A549 (cell line): ENCODE measurements at regions not wholly inside any gene's neighbourhood (a gene's known extent, or its start where the extent isn't known, plus 50 kb on each side); places are given as distances from the start of the nearest gene placed in this dataset.

Source experiments
- ATAC-seq, 2 experiments: fragments of 200-7000 bp in 1 of 2; fragments of >200 bp in 1 of 2; cut with Nextera tagmentation in 1 of 2; cut with Tn5 transposase in 1 of 2; 3 replicates each; pipeline versions ENCODE4 v1.8.0 to v1.9.1; 2018 to 2020; ENCODE audit warnings: mild to moderate bottlenecking in 1 of 2, moderate library complexity in 1 of 2
- CTCF ChIA-PET: fragments of 300-600 bp; sonication (Branson Sonifier 250); formaldehyde crosslinking; extraction: SDS; loops from one replicate; lab custom pipeline; 2021; ENCODE audit warnings: antibody characterized with exemption, inconsistent platforms; lab: Yijun Ruan, JAX
- POLR2A ChIA-PET: fragments of 350-600 bp; formaldehyde crosslinking; extraction: SDS; loops from one replicate; lab custom pipeline; 2021; ENCODE audit warnings: antibody characterized with exemption, inconsistent platforms; lab: Yijun Ruan, JAX
- DNase-seq, 2 experiments: peaks; one replicate each; pipeline versions ENCODE4 v3.0.0 to v3.0.0-alpha.2; 2011 to 2016; ENCODE audit warnings: low read depth in 1 of 2, low spot score in 1 of 2
- FAIRE-seq: peaks from 2 replicates; lab custom pipeline; 2011; peaks lifted over from hg19 to GRCh38; lab: Jason Lieb, UNC
- H3K27ac ChIP-seq, 2 experiments: fragments of >200 bp; sonication (Bioruptor Twin); formaldehyde crosslinking; 3 replicates each; pipeline ENCODE4 v1.5.1; 2016 to 2017
- H3K4me1 ChIP-seq: fragments of >200 bp; sonication (Bioruptor Twin); formaldehyde crosslinking; 3 replicates; pipeline ENCODE4 v1.6.1; 2016
- H3K4me2 ChIP-seq: fragments of >200 bp; sonication (Bioruptor Twin); formaldehyde crosslinking; 3 replicates; pipeline ENCODE4 v1.6.1; 2016
- H3K4me3 ChIP-seq: fragments of >200 bp; sonication (Bioruptor Twin); formaldehyde crosslinking; 3 replicates; pipeline ENCODE4 v1.5.1; 2016
- H3K9me3 ChIP-seq: fragments of >200 bp; sonication (Bioruptor Twin); formaldehyde crosslinking; 3 replicates; pipeline ENCODE4 v1.6.1; 2016
- EHF ChIP-seq: fragments of 250-450 bp; sonication (Bioruptor Pico); IDR thresholded peaks from 2 replicates; pipeline ENCODE4 v1.5.0; 2020; ENCODE audit warnings: mild to moderate bottlenecking
- EHMT2 ChIP-seq: fragments of 200-600 bp; sonication (generic); IDR thresholded peaks from 2 replicates; pipeline ENCODE4 v1.6.1; 2016; ENCODE audit warnings: antibody characterized with exemption, low read depth, mild to moderate bottlenecking, moderate library complexity
- EP300 ChIP-seq, 2 experiments: fragments of >200 bp; sonication (Bioruptor Twin); formaldehyde crosslinking; IDR thresholded peaks; 2 replicates in 1 of 2; 3 replicates in 1 of 2; pipeline ENCODE4 v1.6.1; 2016 to 2017
- ESRRA ChIP-seq: fragments of 150-350 bp; IDR thresholded peaks from 2 replicates; pipeline ENCODE4 v1.6.1; 2014; ENCODE audit warnings: mild to moderate bottlenecking, low read length, borderline replicate concordance
- FOSB ChIP-seq: fragments of 250-450 bp; sonication (Bioruptor Pico); IDR thresholded peaks from 2 replicates; pipeline ENCODE4 v1.5.0; 2020; ENCODE audit warnings: mild to moderate bottlenecking, moderate library complexity
- FOXS1 ChIP-seq: fragments of 250-450 bp; sonication (Bioruptor Pico); IDR thresholded peaks from 2 replicates; pipeline ENCODE4 v1.5.0; 2020; ENCODE audit warnings: mild to moderate bottlenecking, moderate library complexity
- HDAC2 ChIP-seq: fragments of 200-600 bp; sonication (generic); IDR thresholded peaks from 2 replicates; pipeline ENCODE4 v1.6.1; 2016
- HOXB5 ChIP-seq: fragments of 250-450 bp; sonication (Bioruptor Pico); IDR thresholded peaks from 2 replicates; pipeline ENCODE4 v1.5.0; 2020; ENCODE audit warnings: mild to moderate bottlenecking, moderate library complexity
- MAFK ChIP-seq: fragments of 450-650 bp; IDR thresholded peaks from 2 replicates; pipeline ENCODE4 v1.6.1; 2014; ENCODE audit not compliant: partially characterized antibody
- POLR2A ChIP-seq: IDR thresholded peaks from 2 replicates; pipeline ENCODE4 v1.6.1; 2012; ENCODE audit warnings: mild to moderate bottlenecking, low read length
- POLR2AphosphoS2 ChIP-seq: conservative IDR thresholded peaks from 2 replicates; pipeline ENCODE4 v1.6.1; 2012; ENCODE audit warnings: low read length, improper control_type of control experiment, inconsistent platforms
- SMC3 ChIP-seq: fragments of >200 bp; sonication (Bioruptor Twin); formaldehyde crosslinking; IDR thresholded peaks from 3 replicates; pipeline ENCODE4 v1.6.1; 2018; ENCODE audit warnings: inconsistent platforms
- TFCP2L1 ChIP-seq: fragments of 250-450 bp; sonication (Bioruptor Pico); IDR thresholded peaks from 2 replicates; pipeline ENCODE4 v1.5.0; 2021; ENCODE audit warnings: mild to moderate bottlenecking
- TP53 ChIP-seq: fragments of 250-450 bp; sonication (Bioruptor Pico); IDR thresholded peaks from 2 replicates; pipeline ENCODE4 v1.5.0; 2021; ENCODE audit warnings: mild to moderate bottlenecking, moderate library complexity
- ZC3H11A ChIP-seq: fragments of 450-650 bp; IDR thresholded peaks from 2 replicates; pipeline ENCODE4 v1.6.1; 2014; ENCODE audit warnings: antibody characterized with exemption, mild to moderate bottlenecking
- ZFP36 ChIP-seq: fragments of 450-650 bp; IDR thresholded peaks from 2 replicates; pipeline ENCODE4 v1.6.1; 2014; ENCODE audit warnings: borderline replicate concordance; ENCODE audit not compliant: partially characterized antibody
- ZNF302 ChIP-seq: fragments of 250-450 bp; sonication (Bioruptor Pico); IDR thresholded peaks from 2 replicates; pipeline ENCODE4 v1.9.0; 2021; ENCODE audit warnings: inconsistent platforms, mild to moderate bottlenecking, moderate library complexity
- ZSCAN20 ChIP-seq: fragments of 250-450 bp; sonication (Bioruptor Pico); IDR thresholded peaks from 2 replicates; pipeline ENCODE4 v1.8.0; 2022; ENCODE audit warnings: mild to moderate bottlenecking, moderate library complexity
- WGBS: methylation state at CpG from one replicate; pipeline ENCODE4 v1.1.6; 2017; ENCODE audit errors: missing lambda C conversion rate; 5-methylcytosine and 5-hydroxymethylcytosine counted together
- TF ChIP-seq, protein P1 (sequence below): fragments of 250-450 bp; sonication (Bioruptor Pico); IDR thresholded peaks from 2 replicates; pipeline ENCODE4 v1.5.0; 2021; ENCODE audit warnings: mild to moderate bottlenecking, moderate library complexity, borderline replicate concordance
- TF ChIP-seq, protein P2 (sequence below): IDR thresholded peaks from 2 replicates; pipeline ENCODE4 v1.6.1; 2012
- TF ChIP-seq, protein P3 (sequence below): fragments of >200 bp; sonication (Bioruptor Twin); formaldehyde crosslinking; IDR thresholded peaks from 2 replicates; pipeline ENCODE4 v1.6.1; 2016
- TF ChIP-seq, protein P4 (sequence below): fragments of >200 bp; sonication (Bioruptor Twin); formaldehyde crosslinking; IDR thresholded peaks from 3 replicates; pipeline ENCODE4 v1.5.1; 2016
- TF ChIP-seq, protein P5 (sequence below): fragments of 250-450 bp; sonication (Bioruptor Pico); IDR thresholded peaks from 2 replicates; pipeline ENCODE4 v1.5.0; 2020; ENCODE audit warnings: low read depth, mild to moderate bottlenecking, moderate library complexity
- TF ChIP-seq, protein P6 (sequence below): IDR thresholded peaks from 2 replicates; pipeline ENCODE4 v1.6.1; 2012; ENCODE audit warnings: low read depth, borderline replicate concordance

DNA sequence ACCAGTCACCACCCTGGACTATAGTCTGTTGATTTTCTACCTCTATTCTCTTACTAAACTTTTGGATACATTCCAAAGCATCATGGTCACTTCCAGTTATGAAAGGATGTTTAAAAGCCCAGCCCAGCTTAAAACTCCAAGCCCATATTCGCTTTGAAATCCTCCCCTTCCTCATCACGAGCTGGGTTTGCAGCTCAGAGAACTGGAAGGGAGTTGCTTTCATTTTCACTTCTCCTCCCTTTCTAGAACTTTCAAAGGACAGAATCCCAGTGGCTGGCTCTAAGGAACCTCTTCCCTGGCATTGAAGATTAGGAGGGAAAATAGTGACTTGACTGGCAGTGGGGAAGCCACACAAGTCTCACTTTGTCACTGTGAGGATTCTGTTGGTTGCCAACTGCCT lies 100.1 kb upstream of the DYNLRB2 start:
- FAIRE-seq (no peak), ATAC-seq (no peak)
- Histone ChIP-seq H3K4me3 (no peak overlapping the region), H3K27ac (no peak overlapping the region), H3K9me3 (no peaks in the 10 kb centered on the region)
- POLR2A ChIA-PET: no interaction called here
- TF ChIP-seq FOSB (CRISPR knock-in tag) (no peak), FOXS1 (CRISPR knock-in tag) (no peak), ZC3H11A (no peak), EHMT2 (no peak), ZNF302 (no peak), TP53 (no peak), EHF (no peak), POLR2AphosphoS2 (no peak), TFCP2L1 (CRISPR knock-in tag) (no peak), MAFK (no peak), HDAC2 (no peak), POLR2A (no peak), SMC3 (no peak), ESRRA (no peak), ZSCAN20 (no peak)
- TF ChIP-seq, protein P1, sequence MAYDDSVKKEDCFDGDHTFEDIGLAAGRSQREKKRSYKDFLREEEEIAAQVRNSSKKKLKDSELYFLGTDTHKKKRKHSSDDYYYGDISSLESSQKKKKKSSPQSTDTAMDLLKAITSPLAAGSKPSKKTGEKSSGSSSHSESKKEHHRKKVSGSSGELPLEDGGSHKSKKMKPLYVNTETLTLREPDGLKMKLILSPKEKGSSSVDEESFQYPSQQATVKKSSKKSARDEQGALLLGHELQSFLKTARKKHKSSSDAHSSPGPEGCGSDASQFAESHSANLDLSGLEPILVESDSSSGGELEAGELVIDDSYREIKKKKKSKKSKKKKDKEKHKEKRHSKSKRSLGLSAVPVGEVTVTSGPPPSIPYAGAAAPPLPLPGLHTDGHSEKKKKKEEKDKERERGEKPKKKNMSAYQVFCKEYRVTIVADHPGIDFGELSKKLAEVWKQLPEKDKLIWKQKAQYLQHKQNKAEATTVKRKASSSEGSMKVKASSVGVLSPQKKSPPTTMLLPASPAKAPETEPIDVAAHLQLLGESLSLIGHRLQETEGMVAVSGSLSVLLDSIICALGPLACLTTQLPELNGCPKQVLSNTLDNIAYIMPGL (CRISPR knock-in tag): no peak
- TF ChIP-seq, protein P2, sequence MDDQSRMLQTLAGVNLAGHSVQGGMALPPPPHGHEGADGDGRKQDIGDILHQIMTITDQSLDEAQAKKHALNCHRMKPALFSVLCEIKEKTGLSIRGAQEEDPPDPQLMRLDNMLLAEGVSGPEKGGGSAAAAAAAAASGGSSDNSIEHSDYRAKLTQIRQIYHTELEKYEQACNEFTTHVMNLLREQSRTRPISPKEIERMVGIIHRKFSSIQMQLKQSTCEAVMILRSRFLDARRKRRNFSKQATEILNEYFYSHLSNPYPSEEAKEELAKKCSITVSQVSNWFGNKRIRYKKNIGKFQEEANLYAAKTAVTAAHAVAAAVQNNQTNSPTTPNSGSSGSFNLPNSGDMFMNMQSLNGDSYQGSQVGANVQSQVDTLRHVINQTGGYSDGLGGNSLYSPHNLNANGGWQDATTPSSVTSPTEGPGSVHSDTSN: no peak
- TF ChIP-seq, protein P3, sequence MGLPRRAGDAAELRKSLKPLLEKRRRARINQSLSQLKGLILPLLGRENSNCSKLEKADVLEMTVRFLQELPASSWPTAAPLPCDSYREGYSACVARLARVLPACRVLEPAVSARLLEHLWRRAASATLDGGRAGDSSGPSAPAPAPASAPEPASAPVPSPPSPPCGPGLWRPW: no peak
- TF ChIP-seq, protein P4, sequence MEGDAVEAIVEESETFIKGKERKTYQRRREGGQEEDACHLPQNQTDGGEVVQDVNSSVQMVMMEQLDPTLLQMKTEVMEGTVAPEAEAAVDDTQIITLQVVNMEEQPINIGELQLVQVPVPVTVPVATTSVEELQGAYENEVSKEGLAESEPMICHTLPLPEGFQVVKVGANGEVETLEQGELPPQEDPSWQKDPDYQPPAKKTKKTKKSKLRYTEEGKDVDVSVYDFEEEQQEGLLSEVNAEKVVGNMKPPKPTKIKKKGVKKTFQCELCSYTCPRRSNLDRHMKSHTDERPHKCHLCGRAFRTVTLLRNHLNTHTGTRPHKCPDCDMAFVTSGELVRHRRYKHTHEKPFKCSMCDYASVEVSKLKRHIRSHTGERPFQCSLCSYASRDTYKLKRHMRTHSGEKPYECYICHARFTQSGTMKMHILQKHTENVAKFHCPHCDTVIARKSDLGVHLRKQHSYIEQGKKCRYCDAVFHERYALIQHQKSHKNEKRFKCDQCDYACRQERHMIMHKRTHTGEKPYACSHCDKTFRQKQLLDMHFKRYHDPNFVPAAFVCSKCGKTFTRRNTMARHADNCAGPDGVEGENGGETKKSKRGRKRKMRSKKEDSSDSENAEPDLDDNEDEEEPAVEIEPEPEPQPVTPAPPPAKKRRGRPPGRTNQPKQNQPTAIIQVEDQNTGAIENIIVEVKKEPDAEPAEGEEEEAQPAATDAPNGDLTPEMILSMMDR: no peak
- TF ChIP-seq, protein P5, sequence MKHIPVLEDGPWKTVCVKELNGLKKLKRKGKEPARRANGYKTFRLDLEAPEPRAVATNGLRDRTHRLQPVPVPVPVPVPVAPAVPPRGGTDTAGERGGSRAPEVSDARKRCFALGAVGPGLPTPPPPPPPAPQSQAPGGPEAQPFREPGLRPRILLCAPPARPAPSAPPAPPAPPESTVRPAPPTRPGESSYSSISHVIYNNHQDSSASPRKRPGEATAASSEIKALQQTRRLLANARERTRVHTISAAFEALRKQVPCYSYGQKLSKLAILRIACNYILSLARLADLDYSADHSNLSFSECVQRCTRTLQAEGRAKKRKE (CRISPR knock-in tag): no peak
- TF ChIP-seq, all 56 proteins: peak for 0
- H3K4me2 ChIP-seq: no peak overlapping the region
- WGBS: 0% methylated on average over 2 of the region's 2 CpGs
- CTCF ChIA-PET: interaction anchor here (1.8 kb wide), 1 partner anchor 25 kb away, joined by 7 read pairs; no protein-coding TSS in a partner anchor
- H3K4me1 ChIP-seq: no peaks in the 10 kb centered on the region
- DNase-seq: no peak

DNA sequence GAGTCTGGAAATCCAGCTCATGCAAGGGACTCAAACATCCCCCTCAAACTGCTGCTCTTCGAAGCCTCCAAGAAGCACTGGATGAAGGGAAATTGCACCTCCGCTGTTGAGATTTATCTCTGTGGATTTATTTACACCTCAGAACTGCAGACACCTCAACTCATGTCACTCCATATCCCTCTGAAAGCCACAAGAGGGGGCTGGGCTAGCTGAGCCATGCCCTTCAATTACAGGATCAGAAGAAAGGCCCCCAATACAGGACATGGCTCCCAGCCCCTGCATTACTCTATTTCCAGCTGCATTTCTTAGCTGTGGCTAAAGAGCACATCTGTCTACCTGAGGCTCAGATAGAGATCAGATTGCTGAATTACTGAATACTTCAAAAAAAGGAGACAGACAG lies 103.1 kb upstream of the DYNLRB2 start:
- CTCF ChIA-PET: interaction anchor here (0.6 to 2.6 kb wide), 3 partner anchors 29 to 1435 kb away, joined by 3 to 6 read pairs (median 3); no protein-coding TSS in a partner anchor

More for the DNA sequence above, 103.1 kb upstream of the DYNLRB2 start:
- H3K4me1 ChIP-seq: no peaks in the 10 kb centered on the region
- no peak overlapping the region for H3K27ac ChIP-seq
- no peak overlapping the region for H3K4me3 ChIP-seq
- H3K9me3 ChIP-seq: no peaks in the 10 kb centered on the region
- ATAC-seq: no peak
- WGBS: 51% methylated on average over 2 of the region's 2 CpGs
- POLR2A ChIA-PET: no interaction called here
- no peak overlapping the region for H3K4me2 ChIP-seq
- no peak for FAIRE-seq
- TF ChIP-seq HOXB5: no peak
- no peak for TF ChIP-seq EP300 (IDR thresholded peaks at IDR 0.05)
- TF ChIP-seq ZFP36: no peak
- TF ChIP-seq, protein P6, sequence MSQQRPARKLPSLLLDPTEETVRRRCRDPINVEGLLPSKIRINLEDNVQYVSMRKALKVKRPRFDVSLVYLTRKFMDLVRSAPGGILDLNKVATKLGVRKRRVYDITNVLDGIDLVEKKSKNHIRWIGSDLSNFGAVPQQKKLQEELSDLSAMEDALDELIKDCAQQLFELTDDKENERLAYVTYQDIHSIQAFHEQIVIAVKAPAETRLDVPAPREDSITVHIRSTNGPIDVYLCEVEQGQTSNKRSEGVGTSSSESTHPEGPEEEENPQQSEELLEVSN: no peak
- TF ChIP-seq, all 56 proteins: peak for 0
- DNase-seq: no peak
